ENCODE measurements at regions not wholly inside any gene's neighbourhood (a gene's known extent, or its start where the extent isn't known, plus 50 kb on each side); places are given as distances from the start of the nearest gene placed in this dataset.

DNA sequence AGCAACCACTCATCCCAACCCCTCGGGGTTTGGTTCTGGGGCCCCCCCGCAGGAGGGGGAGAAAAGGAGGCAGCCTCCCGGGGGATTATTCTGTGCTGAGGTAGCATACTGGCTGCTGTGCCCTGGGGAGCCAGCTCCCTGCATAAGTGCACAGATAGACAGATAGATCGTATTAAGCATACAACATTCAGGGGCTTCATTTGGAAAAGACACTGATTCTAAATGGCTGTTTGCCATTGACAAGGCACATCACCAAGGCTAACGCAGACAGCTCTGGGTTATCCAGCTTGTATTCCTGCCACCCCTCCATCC is 547.9 kb downstream of the BUD13 start:
- DNase-seq (ENCODE audit: low spot score): no peak
- no peak for FAIRE-seq
- no peak overlapping the region for H2AFZ ChIP-seq (ENCODE audit: low read length)
- ATAC-seq: no peak
- intact Hi-C loops (cut with micrococcal nuclease; ENCODE audit: unreplicated experiment): no loop called here
- no peak overlapping the region for H3K4me2 ChIP-seq (ENCODE audit: low read depth, low read length)
- POLR2A ChIA-PET: no interaction called here
- no peak overlapping the region for H3K9ac ChIP-seq (ENCODE audit: insufficient read depth, low read depth, low read length)
- no peaks in the 10 kb centered on the region for H3K79me2 ChIP-seq (ENCODE audit: insufficient read depth, low read length)
- peaks cover 6% of the 10 kb centered on the region; the same call in 1 of the 2 replicates for H3K4me1 ChIP-seq (ENCODE audit: insufficient read depth, low read length)
- no TSS peak for BruUV-seq (replicated peaks)
- CTCF ChIA-PET (ENCODE audit: low intra/inter-chr PET ratio, low total read pairs): no interaction called here
- 46% methylated on average over 5 of the region's 5 CpGs for WGBS (ENCODE audit: low lambda C conversion rate)
- H4K20me1 ChIP-seq (ENCODE audit: insufficient read depth, low read length): peaks cover 4% of the 10 kb centered on the region; the same call in 1 of the 2 replicates
- H3K4me3 ChIP-seq (replicated peaks in 1 of 3; ENCODE audit: insufficient read depth in 1 of 3, low read depth in 2 of 3, low read length in 3 of 3): no peak overlapping the region
- no peaks in the 10 kb centered on the region for H3K36me3 ChIP-seq (replicated peaks in 1 of 2; ENCODE audit: control insufficient read depth in 1 of 2, insufficient read depth in 2 of 2, low read length in 2 of 2)
- H3K27me3 ChIP-seq (ENCODE audit: control insufficient read depth in 1 of 2, insufficient read depth in 2 of 2, low read length in 2 of 2): 0 out of 5 replicates have a peak, but pooled peaks cover 0 to 3% of the 10 kb centered on the region in 2 experiments
- no peak overlapping the region for H3K27ac ChIP-seq (ENCODE audit: extremely low read length, insufficient read depth, low read length)
- H3K9me3 ChIP-seq (ENCODE audit: low read length): no peaks in the 10 kb centered on the region
- in situ Hi-C loops (cut with HindIII; ENCODE audit: extremely low pct_ligation_motif_present, low pct_unique_long_range_greater_than_20kb): no loop called here
- TF ChIP-seq TCF7L2 (IDR thresholded peaks at IDR 0.05; ENCODE audit: low read depth, low read length) (no peak), ZNF44 (CRISPR knock-in tag; IDR thresholded peaks at IDR 0.05) (no peak), SMC3 (IDR thresholded peaks at IDR 0.05; ENCODE audit: low read length) (no peak), MEIS1 (CRISPR knock-in tag; IDR thresholded peaks at IDR 0.05; ENCODE audit: borderline replicate concordance) (no peak), NFE2L1 (CRISPR knock-in tag; IDR thresholded peaks at IDR 0.05; ENCODE audit: borderline replicate concordance) (no peak), MED13 (CRISPR knock-in tag; IDR thresholded peaks at IDR 0.05) (no peak), KLF12 (CRISPR knock-in tag; IDR thresholded peaks at IDR 0.05; ENCODE audit: borderline replicate concordance) (no peak), ZNF282 (IDR thresholded peaks at IDR 0.05; ENCODE audit: partially characterized antibody) (no peak), CREM (IDR thresholded peaks at IDR 0.05) (no peak), CREM (CRISPR knock-in tag; IDR thresholded peaks at IDR 0.05) (no peak)
- TF ChIP-seq, protein P1, sequence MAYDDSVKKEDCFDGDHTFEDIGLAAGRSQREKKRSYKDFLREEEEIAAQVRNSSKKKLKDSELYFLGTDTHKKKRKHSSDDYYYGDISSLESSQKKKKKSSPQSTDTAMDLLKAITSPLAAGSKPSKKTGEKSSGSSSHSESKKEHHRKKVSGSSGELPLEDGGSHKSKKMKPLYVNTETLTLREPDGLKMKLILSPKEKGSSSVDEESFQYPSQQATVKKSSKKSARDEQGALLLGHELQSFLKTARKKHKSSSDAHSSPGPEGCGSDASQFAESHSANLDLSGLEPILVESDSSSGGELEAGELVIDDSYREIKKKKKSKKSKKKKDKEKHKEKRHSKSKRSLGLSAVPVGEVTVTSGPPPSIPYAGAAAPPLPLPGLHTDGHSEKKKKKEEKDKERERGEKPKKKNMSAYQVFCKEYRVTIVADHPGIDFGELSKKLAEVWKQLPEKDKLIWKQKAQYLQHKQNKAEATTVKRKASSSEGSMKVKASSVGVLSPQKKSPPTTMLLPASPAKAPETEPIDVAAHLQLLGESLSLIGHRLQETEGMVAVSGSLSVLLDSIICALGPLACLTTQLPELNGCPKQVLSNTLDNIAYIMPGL (CRISPR knock-in tag; IDR thresholded peaks at IDR 0.05; ENCODE audit: borderline replicate concordance in 1 of 2, low read depth in 1 of 2): no peak

All from HepG2 (cell line).